GM12865 (cell line): ENCODE measurements at regions not wholly inside any gene's neighbourhood (a gene's known extent, or its start where the extent isn't known, plus 50 kb on each side); places are given as distances from the start of the nearest gene placed in this dataset.

Source experiments
- DNase-seq: peaks from one replicate; pipeline ENCODE4 v3.0.0; 2010; ENCODE audit warnings: low read depth
- H3K4me3 ChIP-seq: 2 replicates; pipeline ENCODE4 v1.5.1; 2011; ENCODE audit warnings: mild to moderate bottlenecking, low read depth, low read length, control low read depth
- CTCF ChIP-seq: IDR thresholded peaks from 2 replicates; pipeline ENCODE4 v1.5.1; 2011; ENCODE audit warnings: low read length, control low read depth, low read depth, inconsistent platforms; ENCODE audit not compliant: insufficient read depth; ENCODE audit errors: missing control alignments

DNA sequence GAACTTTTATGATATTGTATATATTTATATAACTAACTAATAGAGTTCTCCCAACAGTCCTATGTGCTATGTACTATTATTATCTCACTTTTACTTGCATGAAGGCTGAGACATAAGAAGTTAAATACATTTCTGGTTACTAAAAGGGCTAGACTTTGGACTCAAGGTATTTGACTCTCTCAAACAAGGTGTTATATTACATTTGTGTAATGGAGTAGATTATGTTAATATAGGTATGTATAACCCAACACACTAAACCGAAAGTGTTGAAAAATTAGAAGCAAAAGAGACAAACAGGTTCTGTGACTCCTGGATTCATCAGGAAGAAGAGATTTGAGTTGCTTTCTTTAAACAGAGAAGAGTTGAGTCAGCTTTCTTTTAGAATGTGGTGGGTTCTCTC, 733.6 kb upstream of the ZEB2 start:
- no peak for DNase-seq
- TF ChIP-seq CTCF, result no peak
- H3K4me3 ChIP-seq, result no peak overlapping the region

DNA sequence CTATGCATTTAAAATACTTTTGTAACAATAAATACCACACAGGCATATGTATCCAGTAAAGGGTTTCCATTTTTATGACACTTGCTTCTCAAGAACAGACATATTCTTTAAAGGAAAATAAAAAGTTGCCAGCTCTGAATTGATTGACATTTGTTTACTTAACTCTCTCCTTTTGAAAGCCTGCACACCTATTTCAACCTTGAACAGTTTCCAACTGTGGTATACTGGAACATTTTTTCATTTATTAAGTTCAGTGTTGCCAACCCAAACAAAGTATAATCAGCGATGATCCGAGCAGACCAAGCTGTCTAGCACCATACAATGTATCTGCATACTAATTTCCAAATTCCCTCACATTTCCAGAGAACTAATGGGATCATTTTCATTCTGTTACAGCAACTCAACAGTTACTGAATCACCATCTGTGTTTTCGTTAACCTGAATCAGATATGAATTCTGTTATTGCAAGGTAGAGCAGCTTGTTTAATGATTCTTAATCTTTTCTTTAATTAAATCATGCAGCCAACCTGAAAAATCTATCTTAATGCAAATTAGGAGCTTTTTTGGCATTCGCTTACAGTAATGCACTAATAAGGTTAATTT, 725.5 kb upstream of the ZEB2 start:
- DNase-seq, result no peak
- no peak overlapping the region for H3K4me3 ChIP-seq
- no peak for TF ChIP-seq CTCF

- no peak for TF ChIP-seq CTCF
Measured at GRCh38 chr2:145235312-145235711, 715.4 kb upstream of the ZEB2 start.

GRCh38 chr2:145230546-145230945, 710.6 kb upstream of the ZEB2 start:
- no peak for DNase-seq
- no peak for TF ChIP-seq CTCF
- no peak overlapping the region for H3K4me3 ChIP-seq

More at GRCh38 chr2:145235312-145235711, 715.4 kb upstream of the ZEB2 start:
- DNase-seq, result no peak
- no peak overlapping the region for H3K4me3 ChIP-seq

DNA sequence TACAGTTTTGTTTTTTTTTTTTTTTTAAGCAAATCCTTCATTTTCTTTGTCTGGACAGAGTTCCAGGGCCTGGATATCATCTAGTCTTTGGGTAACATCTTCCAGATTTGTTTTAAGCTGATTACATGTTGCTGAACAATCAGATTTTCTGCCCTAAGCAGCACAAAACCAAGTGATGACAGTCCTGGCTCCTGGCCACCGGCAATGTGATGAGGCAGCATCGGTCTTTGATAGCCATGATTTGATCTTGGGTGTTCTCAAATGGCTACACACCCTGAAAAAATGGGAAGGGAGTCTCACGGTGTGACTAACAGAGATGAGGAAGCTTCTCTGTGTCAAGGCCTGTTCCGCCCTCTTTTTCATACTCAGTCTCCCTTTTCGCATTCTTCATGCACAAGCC, 708.6 kb upstream of the ZEB2 start:
- DNase-seq, result no peak
- TF ChIP-seq CTCF, result no peak
- H3K4me3 ChIP-seq, result no peak overlapping the region

- TF ChIP-seq CTCF, result no peak
- H3K4me3 ChIP-seq, result no peak overlapping the region
- DNase-seq, result no peak
Measured at GRCh38 chr2:145226901-145227300, 707.0 kb upstream of the ZEB2 start.

DNA sequence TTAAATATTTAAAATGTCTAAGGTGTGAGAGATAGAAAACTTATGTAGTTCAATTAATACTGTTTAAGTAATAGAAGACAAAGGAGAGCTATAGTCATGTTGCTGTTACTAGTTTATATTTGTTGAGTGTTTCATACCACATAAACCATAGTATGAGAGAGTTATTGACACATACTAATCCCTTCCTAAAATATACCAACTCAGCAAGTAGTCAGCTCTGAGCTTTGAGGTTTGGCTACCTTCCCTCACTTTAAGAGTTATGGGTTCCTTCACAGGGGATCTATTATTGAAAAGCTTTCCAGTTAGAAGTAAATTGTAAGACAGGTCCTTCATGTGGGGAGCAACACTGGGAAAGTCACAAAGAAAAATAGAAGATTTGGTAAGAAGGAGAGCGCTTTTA, 701.6 kb upstream of the ZEB2 start:
- no peak for TF ChIP-seq CTCF
- no peak for DNase-seq
- no peak overlapping the region for H3K4me3 ChIP-seq
